ENCODE measurements at regions not wholly inside any gene's neighbourhood (a gene's known extent, or its start where the extent isn't known, plus 50 kb on each side); places are given as distances from the start of the nearest gene placed in this dataset.

DNA sequence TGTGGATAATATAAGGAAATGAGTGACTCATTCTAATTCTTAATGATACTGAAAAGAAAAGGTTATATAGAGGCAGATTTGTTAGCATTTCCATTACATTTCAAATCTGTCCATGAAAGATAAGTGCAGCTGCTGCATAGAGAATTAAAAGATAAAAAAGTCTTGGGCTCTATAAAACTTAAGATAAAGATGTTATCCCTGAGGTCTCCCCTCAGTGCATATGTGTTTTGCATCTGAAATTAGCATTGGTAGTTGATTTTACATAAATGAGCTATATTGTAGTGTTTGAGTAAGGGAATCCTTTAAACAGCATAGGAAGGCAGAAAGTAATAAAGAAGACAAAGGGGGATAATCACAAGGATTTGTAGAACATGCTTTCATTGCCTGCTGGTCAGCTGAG, 206.2 kb downstream of the FSCB start:
- TF ChIP-seq, protein P1, sequence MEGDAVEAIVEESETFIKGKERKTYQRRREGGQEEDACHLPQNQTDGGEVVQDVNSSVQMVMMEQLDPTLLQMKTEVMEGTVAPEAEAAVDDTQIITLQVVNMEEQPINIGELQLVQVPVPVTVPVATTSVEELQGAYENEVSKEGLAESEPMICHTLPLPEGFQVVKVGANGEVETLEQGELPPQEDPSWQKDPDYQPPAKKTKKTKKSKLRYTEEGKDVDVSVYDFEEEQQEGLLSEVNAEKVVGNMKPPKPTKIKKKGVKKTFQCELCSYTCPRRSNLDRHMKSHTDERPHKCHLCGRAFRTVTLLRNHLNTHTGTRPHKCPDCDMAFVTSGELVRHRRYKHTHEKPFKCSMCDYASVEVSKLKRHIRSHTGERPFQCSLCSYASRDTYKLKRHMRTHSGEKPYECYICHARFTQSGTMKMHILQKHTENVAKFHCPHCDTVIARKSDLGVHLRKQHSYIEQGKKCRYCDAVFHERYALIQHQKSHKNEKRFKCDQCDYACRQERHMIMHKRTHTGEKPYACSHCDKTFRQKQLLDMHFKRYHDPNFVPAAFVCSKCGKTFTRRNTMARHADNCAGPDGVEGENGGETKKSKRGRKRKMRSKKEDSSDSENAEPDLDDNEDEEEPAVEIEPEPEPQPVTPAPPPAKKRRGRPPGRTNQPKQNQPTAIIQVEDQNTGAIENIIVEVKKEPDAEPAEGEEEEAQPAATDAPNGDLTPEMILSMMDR (IDR thresholded peaks at IDR 0.05; ENCODE audit: borderline replicate concordance, extremely low read depth, low read length, poor library complexity, severe bottlenecking) = no peak
- no peak for TF ChIP-seq EZH2 (IDR thresholded peaks at IDR 0.05; ENCODE audit: borderline replicate concordance, low read depth, low read length, severe bottlenecking)

Measured in DND-41 (cell line).